ENCODE measurements at regions not wholly inside any gene's neighbourhood (a gene's known extent, or its start where the extent isn't known, plus 50 kb on each side); places are given as distances from the start of the nearest gene placed in this dataset.

DNA sequence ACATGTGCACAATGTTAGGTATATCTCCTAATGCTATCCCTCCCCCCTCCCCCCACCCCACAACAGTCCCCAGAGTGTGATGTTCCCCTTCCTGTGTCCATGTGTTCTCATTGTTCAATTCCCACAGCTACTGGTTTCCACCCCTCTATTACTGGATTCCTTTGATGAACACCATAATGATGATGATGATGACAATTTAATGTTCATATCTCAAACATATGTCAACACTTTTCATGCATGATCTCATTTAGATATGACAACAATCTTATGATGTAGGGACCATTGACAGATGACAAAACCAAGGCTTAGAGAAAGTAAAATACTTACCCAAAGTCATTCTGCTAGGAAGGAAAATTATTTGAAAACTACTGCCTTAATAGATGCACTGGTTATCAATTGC, 97.6 kb downstream of the TMEM114 start:
- Histone ChIP-seq H3K9me1 (ENCODE audit: control insufficient read depth, extremely low read depth, insufficient read depth, low read length) (no peaks in the 10 kb centered on the region), H3K27me3 (ENCODE audit: control insufficient read depth, extremely low read depth, insufficient read depth, low read length) (no peaks in the 10 kb centered on the region), H3K9ac (ENCODE audit: control insufficient read depth, extremely low read depth, insufficient read depth, low read length) (no peak overlapping the region), H3K4me3 (ENCODE audit: control insufficient read depth in 2 of 3, extremely low read depth in 1 of 3, insufficient read depth in 2 of 3, low read depth in 1 of 3, low read length in 3 of 3) (no peak overlapping the region), H3K27ac (ENCODE audit: control insufficient read depth, insufficient read depth, low read length) (no peak overlapping the region), H3K79me2 (ENCODE audit: control insufficient read depth, insufficient read depth, low read length) (no peaks in the 10 kb centered on the region), H4K20me1 (ENCODE audit: control insufficient read depth, extremely low read depth, insufficient read depth, low read length) (no peaks in the 10 kb centered on the region), H3K36me3 (ENCODE audit: control insufficient read depth in 2 of 2, extremely low read depth in 1 of 2, insufficient read depth in 2 of 2, low read length in 2 of 2) (no peaks in the 10 kb centered on the region), H3K4me1 (ENCODE audit: control insufficient read depth, extremely low read depth, insufficient read depth, low read length) (no peaks in the 10 kb centered on the region), H3K9me3 (ENCODE audit: control insufficient read depth, low read depth, low read length) (peaks cover 5% of the 10 kb centered on the region), H2AFZ (ENCODE audit: control insufficient read depth, low read length) (no peak overlapping the region), H3K4me2 (ENCODE audit: control insufficient read depth, extremely low read depth, insufficient read depth, low read depth, low read length) (no peak overlapping the region)
- no peak for FAIRE-seq
- no peak for DNase-seq (ENCODE audit: low read depth, low spot score)
- dilution Hi-C loops (cut with MboI; ENCODE audit: extremely low pct_ligation_motif_present, low sequenced_read_pairs) = no loop called here
- TF ChIP-seq EZH2 (IDR thresholded peaks at IDR 0.05; ENCODE audit: low read length) (no peak), CTCF (optimal IDR thresholded peaks at IDR 0.05 in 1 of 3, IDR thresholded peaks at IDR 0.05 in 1 of 3, conservative IDR thresholded peaks at IDR 0.05 in 1 of 3; ENCODE audit: extremely low read depth in 1 of 3, insufficient read depth in 2 of 3, low read length in 3 of 3) (no peak)

- no peak overlapping the region for H3K9ac ChIP-seq (ENCODE audit: control insufficient read depth, extremely low read depth, insufficient read depth, low read length)
- DNase-seq (ENCODE audit: low read depth, low spot score) (no peak), FAIRE-seq (no peak)
- H3K79me2 ChIP-seq (ENCODE audit: control insufficient read depth, insufficient read depth, low read length) = no peaks in the 10 kb centered on the region
- no peaks in the 10 kb centered on the region for H3K27me3 ChIP-seq (ENCODE audit: control insufficient read depth, extremely low read depth, insufficient read depth, low read length)
- H2AFZ ChIP-seq (ENCODE audit: control insufficient read depth, low read length) = no peak overlapping the region
- H3K4me3 ChIP-seq (ENCODE audit: control insufficient read depth in 2 of 3, extremely low read depth in 1 of 3, insufficient read depth in 2 of 3, low read depth in 1 of 3, low read length in 3 of 3) = no peak overlapping the region
- H3K4me2 ChIP-seq (ENCODE audit: control insufficient read depth, extremely low read depth, insufficient read depth, low read depth, low read length) = no peak overlapping the region
- peaks cover 3% of the 10 kb centered on the region for H3K9me3 ChIP-seq (ENCODE audit: control insufficient read depth, low read depth, low read length)
- H3K36me3 ChIP-seq (ENCODE audit: control insufficient read depth in 2 of 2, extremely low read depth in 1 of 2, insufficient read depth in 2 of 2, low read length in 2 of 2) = no peaks in the 10 kb centered on the region
- H4K20me1 ChIP-seq (ENCODE audit: control insufficient read depth, extremely low read depth, insufficient read depth, low read length) = no peaks in the 10 kb centered on the region
- no peaks in the 10 kb centered on the region for H3K4me1 ChIP-seq (ENCODE audit: control insufficient read depth, extremely low read depth, insufficient read depth, low read length)
- H3K27ac ChIP-seq (ENCODE audit: control insufficient read depth, insufficient read depth, low read length) = no peak overlapping the region
- H3K9me1 ChIP-seq (ENCODE audit: control insufficient read depth, extremely low read depth, insufficient read depth, low read length) = no peaks in the 10 kb centered on the region
- dilution Hi-C loops (cut with MboI; ENCODE audit: extremely low pct_ligation_motif_present, low sequenced_read_pairs) = no loop called here
- TF ChIP-seq EZH2 (IDR thresholded peaks at IDR 0.05; ENCODE audit: low read length) = no peak
- TF ChIP-seq CTCF (optimal IDR thresholded peaks at IDR 0.05 in 1 of 3, IDR thresholded peaks at IDR 0.05 in 1 of 3, conservative IDR thresholded peaks at IDR 0.05 in 1 of 3; ENCODE audit: extremely low read depth in 1 of 3, insufficient read depth in 2 of 3, low read length in 3 of 3) = no peak
These were observed 100.7 kb downstream of the TMEM114 start for GRCh38 chr16:8489580-8489979.
